ENCODE measurements at regions not wholly inside any gene's neighbourhood (a gene's known extent, or its start where the extent isn't known, plus 50 kb on each side); places are given as distances from the start of the nearest gene placed in this dataset.

- no peak for DNase-seq (ENCODE audit: extremely low spot score)
- ChIA-PET CTCF (no interaction called here), POLR2A (no interaction called here)
- TF ChIP-seq FOXM1 (IDR thresholded peaks at IDR 0.05; ENCODE audit: borderline replicate concordance) (no peak), SUZ12 (IDR thresholded peaks at IDR 0.05) (no peak), LEF1 (IDR thresholded peaks at IDR 0.05; ENCODE audit: borderline replicate concordance) (no peak)
These were observed 242.1 kb downstream of the GLI2 start for GRCh38 chr2:120977582-120978358.

DNA sequence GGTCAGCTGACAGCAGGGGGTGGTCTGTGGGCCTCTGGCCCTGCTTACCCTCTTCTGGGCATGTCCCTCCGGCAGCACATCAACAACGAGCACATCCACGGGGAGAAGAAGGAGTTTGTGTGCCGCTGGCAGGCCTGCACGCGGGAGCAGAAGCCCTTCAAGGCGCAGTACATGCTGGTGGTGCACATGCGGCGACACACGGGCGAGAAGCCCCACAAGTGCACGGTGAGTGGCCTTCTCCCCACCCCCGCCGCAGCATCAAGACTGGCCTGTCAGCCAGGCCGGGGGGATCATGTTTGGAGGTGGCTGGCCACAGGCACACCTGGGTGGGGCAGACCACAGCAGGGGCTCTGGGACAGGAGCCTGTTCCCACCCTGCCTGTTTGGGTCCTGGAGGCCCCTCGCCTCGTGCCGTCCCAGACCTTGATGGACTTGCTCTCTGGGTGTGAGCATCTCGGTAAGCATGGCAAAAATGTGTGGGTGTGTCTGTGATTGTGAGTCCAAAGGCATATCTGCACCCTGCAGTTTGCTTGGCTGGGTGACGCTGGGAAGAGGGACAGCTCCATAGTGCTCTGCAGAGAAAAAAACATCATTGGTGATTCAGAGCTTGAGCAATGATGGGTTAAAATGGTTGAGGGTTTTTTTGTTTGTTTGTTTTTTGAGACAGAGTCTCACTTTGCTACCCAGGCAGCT lies 242.8 kb downstream of the GLI2 start:
- CTCF ChIA-PET = interaction anchor here (0.6 kb wide), 1 partner anchor 298 kb away, joined by 3 read pairs; no protein-coding TSS in a partner anchor
- POLR2A ChIA-PET = interaction anchor here (0.7 kb wide), 1 partner anchor 97 kb away, joined by 3 read pairs; no protein-coding TSS in a partner anchor
- TF ChIP-seq SP1 (IDR thresholded peaks at IDR 0.05) (no peak), FOXA1 (IDR thresholded peaks at IDR 0.05) (no peak)
- DNase-seq (ENCODE audit: extremely low spot score) = no peak

DNA sequence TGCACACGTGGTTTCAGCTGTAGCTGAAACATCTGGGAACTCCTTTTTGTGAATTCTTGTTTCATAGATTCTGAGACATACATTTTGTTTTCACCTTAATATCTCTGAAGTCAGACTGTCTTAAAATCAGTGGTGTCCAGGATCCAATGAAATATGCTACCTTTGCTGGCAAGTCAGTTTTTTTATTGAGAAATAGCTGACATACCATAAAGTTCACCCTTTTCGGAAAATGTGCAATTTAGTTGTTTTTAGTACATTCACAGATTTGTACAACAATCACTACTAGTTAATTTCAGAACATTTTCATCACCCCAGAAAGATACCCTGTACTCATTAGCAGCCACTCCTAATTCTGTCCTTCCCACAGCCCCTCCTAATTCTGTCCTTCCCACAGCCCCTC lies 243.7 kb downstream of the GLI2 start:
- no peak for TF ChIP-seq CTBP1 (IDR thresholded peaks at IDR 0.05; ENCODE audit: borderline replicate concordance)
- TF ChIP-seq HDGF (IDR thresholded peaks at IDR 0.05; ENCODE audit: borderline replicate concordance) = no peak
- no peak for TF ChIP-seq SP1 (IDR thresholded peaks at IDR 0.05)
- no peak for TF ChIP-seq NFRKB (IDR thresholded peaks at IDR 0.05)
- no peak for TF ChIP-seq L3MBTL2 (conservative IDR thresholded peaks at IDR 0.05)
- no peak for TF ChIP-seq FOXK2 (IDR thresholded peaks at IDR 0.05)
- no peak for TF ChIP-seq ARNT (IDR thresholded peaks at IDR 0.05)
- no peak for TF ChIP-seq BHLHE40 (IDR thresholded peaks at IDR 0.05; ENCODE audit: borderline replicate concordance)
- TF ChIP-seq TARDBP (IDR thresholded peaks at IDR 0.05) = no peak
- no peak for TF ChIP-seq FOXM1 (IDR thresholded peaks at IDR 0.05; ENCODE audit: borderline replicate concordance)
- no peak for TF ChIP-seq LEF1 (IDR thresholded peaks at IDR 0.05; ENCODE audit: borderline replicate concordance)
- no peak for TF ChIP-seq ELF4 (IDR thresholded peaks at IDR 0.05)
- no peak for TF ChIP-seq ZNF384 (IDR thresholded peaks at IDR 0.05)
- no peak for TF ChIP-seq FOXA1 (IDR thresholded peaks at IDR 0.05)
- TF ChIP-seq SUZ12 (IDR thresholded peaks at IDR 0.05) = no peak
- TF ChIP-seq, protein P1, sequence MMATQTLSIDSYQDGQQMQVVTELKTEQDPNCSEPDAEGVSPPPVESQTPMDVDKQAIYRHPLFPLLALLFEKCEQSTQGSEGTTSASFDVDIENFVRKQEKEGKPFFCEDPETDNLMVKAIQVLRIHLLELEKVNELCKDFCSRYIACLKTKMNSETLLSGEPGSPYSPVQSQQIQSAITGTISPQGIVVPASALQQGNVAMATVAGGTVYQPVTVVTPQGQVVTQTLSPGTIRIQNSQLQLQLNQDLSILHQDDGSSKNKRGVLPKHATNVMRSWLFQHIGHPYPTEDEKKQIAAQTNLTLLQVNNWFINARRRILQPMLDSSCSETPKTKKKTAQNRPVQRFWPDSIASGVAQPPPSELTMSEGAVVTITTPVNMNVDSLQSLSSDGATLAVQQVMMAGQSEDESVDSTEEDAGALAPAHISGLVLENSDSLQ (IDR thresholded peaks at IDR 0.05) = no peak
- CTCF ChIA-PET = no interaction called here
- POLR2A ChIA-PET = interaction anchor here (0.7 kb wide), 1 partner anchor 96 kb away, joined by 3 read pairs; no protein-coding TSS in a partner anchor
- DNase-seq (ENCODE audit: extremely low spot score) = no peak

- CTCF ChIA-PET = no interaction called here
- TF ChIP-seq L3MBTL2 (conservative IDR thresholded peaks at IDR 0.05) = no peak
- POLR2A ChIA-PET = no interaction called here
- DNase-seq (ENCODE audit: extremely low spot score) = no peak
These were observed 244.3 kb downstream of the GLI2 start for GRCh38 chr2:120979921-120980320.

GRCh38 chr2:120981443-120981842 lies 245.8 kb downstream of the GLI2 start:
- ChIA-PET CTCF (interaction anchor here (0.6 kb wide), 1 partner anchor 285 kb away, joined by 3 read pairs; no protein-coding TSS in a partner anchor), POLR2A (no interaction called here)
- DNase-seq (ENCODE audit: extremely low spot score) = no peak
- TF ChIP-seq SUZ12 (IDR thresholded peaks at IDR 0.05) (no peak), ZNF384 (IDR thresholded peaks at IDR 0.05) (no peak), HDGF (IDR thresholded peaks at IDR 0.05; ENCODE audit: borderline replicate concordance) (no peak), SP1 (IDR thresholded peaks at IDR 0.05) (no peak), NFRKB (IDR thresholded peaks at IDR 0.05) (no peak), CTBP1 (IDR thresholded peaks at IDR 0.05; ENCODE audit: borderline replicate concordance) (no peak), FOXM1 (IDR thresholded peaks at IDR 0.05; ENCODE audit: borderline replicate concordance) (no peak), ARNT (IDR thresholded peaks at IDR 0.05) (no peak), BHLHE40 (IDR thresholded peaks at IDR 0.05; ENCODE audit: borderline replicate concordance) (no peak), FOXK2 (IDR thresholded peaks at IDR 0.05) (no peak), FOXA1 (IDR thresholded peaks at IDR 0.05) (no peak), LEF1 (IDR thresholded peaks at IDR 0.05; ENCODE audit: borderline replicate concordance) (no peak), ELF4 (IDR thresholded peaks at IDR 0.05) (no peak), L3MBTL2 (conservative IDR thresholded peaks at IDR 0.05) (no peak)
- TF ChIP-seq, protein P1 (IDR thresholded peaks at IDR 0.05) = no peak

DNA sequence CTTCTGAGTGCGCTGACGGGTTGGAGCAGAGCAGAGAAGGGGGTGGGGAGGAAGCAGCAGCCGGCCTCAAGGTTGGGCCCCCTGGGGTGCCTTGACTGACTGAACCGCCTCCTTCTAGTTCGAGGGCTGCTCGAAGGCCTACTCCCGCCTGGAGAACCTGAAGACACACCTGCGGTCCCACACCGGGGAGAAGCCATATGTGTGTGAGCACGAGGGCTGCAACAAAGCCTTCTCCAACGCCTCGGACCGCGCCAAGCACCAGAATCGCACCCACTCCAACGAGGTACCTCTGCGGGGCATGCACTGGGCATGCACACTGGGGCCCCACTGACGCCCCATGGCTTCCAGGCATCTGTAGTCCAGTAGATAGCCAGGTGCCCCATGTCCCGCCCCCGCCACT lies 246.9 kb downstream of the GLI2 start:
- ChIA-PET POLR2A (no interaction called here), CTCF (no interaction called here)
- DNase-seq (ENCODE audit: extremely low spot score) = no peak
- TF ChIP-seq CTBP1 (IDR thresholded peaks at IDR 0.05; ENCODE audit: borderline replicate concordance) = no peak
- TF ChIP-seq LEF1 (IDR thresholded peaks at IDR 0.05; ENCODE audit: borderline replicate concordance) = no peak
- TF ChIP-seq ZNF384 (IDR thresholded peaks at IDR 0.05) = no peak
- no peak for TF ChIP-seq SUZ12 (IDR thresholded peaks at IDR 0.05)
- no peak for TF ChIP-seq FOXK2 (IDR thresholded peaks at IDR 0.05)
- no peak for TF ChIP-seq FOXA1 (IDR thresholded peaks at IDR 0.05)
- no peak for TF ChIP-seq NFRKB (IDR thresholded peaks at IDR 0.05)
- no peak for TF ChIP-seq FOXM1 (IDR thresholded peaks at IDR 0.05; ENCODE audit: borderline replicate concordance)
- no peak for TF ChIP-seq HDGF (IDR thresholded peaks at IDR 0.05; ENCODE audit: borderline replicate concordance)
- no peak for TF ChIP-seq BHLHE40 (IDR thresholded peaks at IDR 0.05; ENCODE audit: borderline replicate concordance)
- TF ChIP-seq, protein P1 (IDR thresholded peaks at IDR 0.05) = no peak
- TF ChIP-seq ARNT (IDR thresholded peaks at IDR 0.05) = no peak
- TF ChIP-seq SP1 (IDR thresholded peaks at IDR 0.05) = no peak
- no peak for TF ChIP-seq TARDBP (IDR thresholded peaks at IDR 0.05)
- TF ChIP-seq ELF4 (IDR thresholded peaks at IDR 0.05) = no peak
- no peak for TF ChIP-seq L3MBTL2 (conservative IDR thresholded peaks at IDR 0.05)
